ENCODE measurements at regions not wholly inside any gene's neighbourhood (a gene's known extent, or its start where the extent isn't known, plus 50 kb on each side); places are given as distances from the start of the nearest gene placed in this dataset.

- DNase-seq: peak in 1 of 2 experiments; percentile 26
Observed at GRCh38 chr5:60332244-60333004, 367.5 kb downstream of the DEPDC1B start.

GRCh38 chr5:60330236-60330635, 369.7 kb downstream of the DEPDC1B start:
- no peak for DNase-seq

GRCh38 chr5:60325870-60326269, 374.1 kb downstream of the DEPDC1B start:
- DNase-seq: no peak

- no peak for DNase-seq
Observed at GRCh38 chr5:60323596-60323995, 376.4 kb downstream of the DEPDC1B start.

GRCh38 chr5:60312098-60312497, 387.9 kb downstream of the DEPDC1B start:
- no peak for DNase-seq

GRCh38 chr5:60299944-60300343, 400.0 kb downstream of the DEPDC1B start:
- no peak for DNase-seq

- DNase-seq: no peak
Observed at GRCh38 chr5:60297658-60298057, 402.3 kb downstream of the DEPDC1B start.

GRCh38 chr5:60295423-60295822, 401.9 kb upstream of the PDE4D start:
- DNase-seq: peak; percentile 14 to 19

GRCh38 chr5:60293518-60293917, 400.0 kb upstream of the PDE4D start:
- DNase-seq: no peak

- DNase-seq: peak; percentile 24 to 76
Observed at GRCh38 chr5:60287174-60287771, 393.7 kb upstream of the PDE4D start.

- no peak for DNase-seq
Observed at GRCh38 chr5:60285910-60286309, 392.4 kb upstream of the PDE4D start.

GRCh38 chr5:60280943-60281342, 387.4 kb upstream of the PDE4D start:
- DNase-seq: no peak

- no peak for DNase-seq
Observed at GRCh38 chr5:60277941-60278340, 384.4 kb upstream of the PDE4D start.

- no peak for DNase-seq
Observed at GRCh38 chr5:60274747-60275146, 381.2 kb upstream of the PDE4D start.

- DNase-seq: no peak
Observed at GRCh38 chr5:60271517-60271916, 378.0 kb upstream of the PDE4D start.

- DNase-seq: no peak
Observed at GRCh38 chr5:60267907-60268306, 374.4 kb upstream of the PDE4D start.

GRCh38 chr5:60263346-60263745, 369.8 kb upstream of the PDE4D start:
- no peak for DNase-seq

GRCh38 chr5:60262576-60263295, 369.2 kb upstream of the PDE4D start:
- DNase-seq: no peak

- DNase-seq: no peak
Observed at GRCh38 chr5:60261732-60262131, 368.2 kb upstream of the PDE4D start.

GRCh38 chr5:60260658-60261057, 367.1 kb upstream of the PDE4D start:
- peak in 1 of 2 experiments; percentile 5 for DNase-seq

GRCh38 chr5:60259730-60260129, 366.2 kb upstream of the PDE4D start:
- DNase-seq: no peak

GRCh38 chr5:60257596-60258271, 364.2 kb upstream of the PDE4D start:
- no peak for DNase-seq

- DNase-seq: no peak
Observed at GRCh38 chr5:60256546-60256945, 363.0 kb upstream of the PDE4D start.
